ENCODE measurements at regions not wholly inside any gene's neighbourhood (a gene's known extent, or its start where the extent isn't known, plus 50 kb on each side); places are given as distances from the start of the nearest gene placed in this dataset.
"Not testable (repeated sequence)": the region's sequence is repeated elsewhere in the genome, so short reads cannot be mapped to it uniquely, and the experiment has no call there.

GRCh38 chr4:123230061-123230460 is 166.5 kb upstream of the SPRY1 start:
- no peak for DNase-seq (ENCODE audit: low read depth, low spot score)
- in situ Hi-C loops (cut with HindIII; ENCODE audit: low pct_unique_long_range_greater_than_20kb, low sequenced_read_pairs), result no loop called here

- in situ Hi-C loops (cut with HindIII; ENCODE audit: low pct_unique_long_range_greater_than_20kb, low sequenced_read_pairs), result no loop called here
- DNase-seq (ENCODE audit: low read depth, low spot score), result no peak
Observed at GRCh38 chr4:123232439-123232838, 164.2 kb upstream of the SPRY1 start.

DNA sequence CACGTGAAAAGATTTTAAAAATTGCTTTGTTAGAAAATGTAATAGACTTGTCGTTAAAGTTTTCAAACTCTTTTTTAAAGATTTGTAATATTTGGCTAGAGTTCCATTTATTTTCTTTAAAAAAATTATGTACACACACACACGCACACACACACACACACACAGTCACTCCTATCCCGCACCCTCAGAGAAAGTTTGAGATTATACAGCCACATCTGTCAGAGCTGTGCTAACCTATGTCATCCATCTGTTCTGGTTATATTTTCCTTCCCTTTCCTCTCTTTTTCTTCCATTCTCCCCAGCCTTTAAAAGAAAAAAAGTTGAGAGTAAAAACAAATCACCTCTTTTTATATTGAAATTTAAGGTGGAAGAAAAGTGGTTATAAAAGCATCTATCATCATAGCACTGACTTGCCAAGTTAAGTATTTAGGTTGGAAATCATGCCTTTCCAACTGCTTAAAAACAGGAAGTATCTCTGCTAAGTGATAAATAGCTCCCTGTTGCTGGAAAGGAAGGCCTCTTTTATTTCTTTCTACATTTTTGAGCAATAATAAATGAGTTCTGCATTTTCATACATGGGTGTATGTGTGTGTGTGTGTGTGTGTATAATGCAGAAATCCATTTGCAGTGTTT is 163.3 kb upstream of the SPRY1 start:
- DNase-seq (ENCODE audit: low read depth, low spot score), result no peak

GRCh38 chr4:123234955-123235354 is 161.6 kb upstream of the SPRY1 start:
- in situ Hi-C loops (cut with HindIII; ENCODE audit: low pct_unique_long_range_greater_than_20kb, low sequenced_read_pairs), result no loop called here
- no peak for DNase-seq (ENCODE audit: low read depth, low spot score)

More for the DNA sequence above, 163.3 kb upstream of the SPRY1 start:
- in situ Hi-C loops (cut with HindIII; ENCODE audit: low pct_unique_long_range_greater_than_20kb, low sequenced_read_pairs), result no loop called here

DNA sequence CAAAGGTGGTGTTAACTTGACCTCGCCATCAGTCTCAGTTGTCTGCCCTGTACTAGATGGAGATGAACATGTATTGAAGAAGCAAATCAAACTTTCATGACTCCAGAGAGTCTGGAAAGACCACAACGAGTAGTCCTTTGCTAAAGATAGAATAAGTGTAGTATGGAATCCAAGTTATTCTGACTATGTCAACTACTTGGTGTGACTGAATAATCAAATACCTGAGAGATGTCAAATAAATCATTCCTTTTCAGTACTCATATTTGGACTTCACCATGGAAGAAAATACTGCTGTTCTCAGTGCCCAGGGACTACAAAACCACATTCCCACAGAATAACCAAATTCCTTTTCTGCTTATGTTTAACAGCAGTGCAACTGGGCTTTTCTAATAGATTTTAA is 161.2 kb upstream of the SPRY1 start:
- in situ Hi-C loops (cut with HindIII; ENCODE audit: low pct_unique_long_range_greater_than_20kb, low sequenced_read_pairs), result no loop called here

DNA sequence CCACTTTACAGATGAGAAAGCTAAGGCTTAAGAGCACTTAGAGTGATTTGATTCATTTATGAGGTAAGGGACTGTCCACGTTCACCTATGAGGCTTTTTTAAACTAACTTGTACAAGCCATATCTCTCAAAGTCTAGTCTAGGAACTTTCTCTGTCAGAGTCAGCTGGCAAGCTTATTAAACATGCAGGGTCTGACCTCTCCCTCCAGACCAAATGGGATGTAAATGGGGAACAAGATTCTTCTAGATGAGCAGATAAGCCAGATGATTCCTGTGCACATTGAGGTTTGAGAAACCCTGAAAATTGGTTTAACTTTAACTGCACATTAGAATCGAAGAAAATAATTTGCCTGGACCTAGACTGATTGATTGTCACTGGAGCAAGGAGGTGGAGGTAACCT is 160.0 kb upstream of the SPRY1 start:
- in situ Hi-C loops (cut with HindIII; ENCODE audit: low pct_unique_long_range_greater_than_20kb, low sequenced_read_pairs), result no loop called here
- DNase-seq (ENCODE audit: low read depth, low spot score), result no peak

More for the DNA sequence above, 161.2 kb upstream of the SPRY1 start:
- DNase-seq (ENCODE audit: low read depth, low spot score), result no peak

DNA sequence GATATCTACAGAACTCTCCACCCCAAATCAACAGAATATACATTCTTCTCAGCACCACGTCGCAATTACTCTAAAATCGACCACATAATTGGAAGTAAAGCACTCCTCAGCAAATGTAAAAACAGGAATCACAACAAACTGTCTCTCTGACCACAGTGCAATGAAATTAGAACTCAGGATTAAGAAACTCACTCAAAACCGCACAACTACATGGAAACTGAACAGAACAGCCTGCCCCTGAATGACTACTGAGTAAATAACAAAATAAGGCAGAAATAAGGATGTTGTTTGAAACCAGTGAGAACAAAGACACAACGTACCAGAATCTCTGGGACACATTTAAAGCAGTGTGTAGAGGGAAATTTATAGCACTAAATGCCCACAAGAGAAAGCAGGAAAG is 156.3 kb upstream of the SPRY1 start:
- in situ Hi-C loops (cut with HindIII; ENCODE audit: low pct_unique_long_range_greater_than_20kb, low sequenced_read_pairs); DNase-seq (ENCODE audit: low read depth, low spot score): not testable (repeated sequence)

- in situ Hi-C loops (cut with HindIII; ENCODE audit: low pct_unique_long_range_greater_than_20kb, low sequenced_read_pairs), result not testable (repeated sequence)
Observed at GRCh38 chr4:123243220-123243619, 153.4 kb upstream of the SPRY1 start.

GRCh38 chr4:123244137-123244536 is 152.5 kb upstream of the SPRY1 start:
- peak; percentile 48 for DNase-seq (ENCODE audit: low read depth, low spot score)
- in situ Hi-C loops (cut with HindIII; ENCODE audit: low pct_unique_long_range_greater_than_20kb, low sequenced_read_pairs), result no loop called here

More at GRCh38 chr4:123243220-123243619, 153.4 kb upstream of the SPRY1 start:
- not testable (repeated sequence) for DNase-seq (ENCODE audit: low read depth, low spot score)

DNA sequence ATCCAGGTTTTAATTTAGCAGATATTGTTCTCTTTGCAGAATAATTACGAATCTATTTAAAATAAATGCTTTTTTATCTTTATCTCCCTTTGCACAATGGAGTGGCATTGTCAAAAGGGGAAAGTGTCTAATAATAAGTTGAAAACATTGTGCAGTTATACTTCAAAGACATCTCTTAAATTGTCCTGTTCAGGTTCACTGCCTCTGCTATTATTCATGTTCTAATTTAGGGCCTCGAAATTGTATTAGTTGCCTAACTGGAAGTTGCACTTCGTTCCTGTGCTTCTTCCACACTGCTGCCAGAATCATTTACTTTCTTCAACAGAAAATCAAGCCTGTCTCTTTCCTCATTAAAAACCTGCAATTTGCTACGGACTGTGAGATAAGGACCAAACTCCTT is 150.5 kb upstream of the SPRY1 start:
- in situ Hi-C loops (cut with HindIII; ENCODE audit: low pct_unique_long_range_greater_than_20kb, low sequenced_read_pairs), result no loop called here

GRCh38 chr4:123248085-123248659 is 148.4 kb upstream of the SPRY1 start:
- in situ Hi-C loops (cut with HindIII; ENCODE audit: low pct_unique_long_range_greater_than_20kb, low sequenced_read_pairs), result no loop called here
- no peak for DNase-seq (ENCODE audit: low read depth, low spot score)

More for the DNA sequence above, 150.5 kb upstream of the SPRY1 start:
- DNase-seq (ENCODE audit: low read depth, low spot score), result no peak

DNA sequence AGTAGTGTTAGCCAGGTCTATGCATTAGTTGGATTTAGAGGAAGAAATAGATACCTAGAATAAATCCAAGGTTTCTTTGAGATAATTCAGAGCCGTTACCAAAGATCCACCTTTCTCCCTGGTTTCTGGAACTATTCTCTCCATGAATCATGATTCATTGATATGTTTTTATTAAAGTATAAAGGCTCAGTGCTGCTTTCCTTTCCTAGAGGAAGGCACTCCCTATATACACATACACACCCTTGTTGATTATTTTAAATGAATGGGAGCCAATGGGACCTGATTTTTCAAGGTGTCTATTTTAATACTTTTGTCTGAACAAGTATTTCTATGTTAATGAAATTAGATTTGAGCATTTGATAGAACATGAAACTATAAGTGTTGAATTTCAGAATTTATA is 146.8 kb upstream of the SPRY1 start:
- in situ Hi-C loops (cut with HindIII; ENCODE audit: low pct_unique_long_range_greater_than_20kb, low sequenced_read_pairs), result no loop called here
- DNase-seq (ENCODE audit: low read depth, low spot score), result no peak

- in situ Hi-C loops (cut with HindIII; ENCODE audit: low pct_unique_long_range_greater_than_20kb, low sequenced_read_pairs), result no loop called here
- no peak for DNase-seq (ENCODE audit: low read depth, low spot score)
Observed at GRCh38 chr4:123250843-123251242, 145.8 kb upstream of the SPRY1 start.

GRCh38 chr4:123255971-123256370 is 140.6 kb upstream of the SPRY1 start:
- DNase-seq (ENCODE audit: low read depth, low spot score), result no peak
- in situ Hi-C loops (cut with HindIII; ENCODE audit: low pct_unique_long_range_greater_than_20kb, low sequenced_read_pairs), result no loop called here

- DNase-seq (ENCODE audit: low read depth, low spot score), result no peak
- in situ Hi-C loops (cut with HindIII; ENCODE audit: low pct_unique_long_range_greater_than_20kb, low sequenced_read_pairs), result no loop called here
Observed at GRCh38 chr4:123256901-123257300, 139.7 kb upstream of the SPRY1 start.

- no peak for DNase-seq (ENCODE audit: low read depth, low spot score)
- in situ Hi-C loops (cut with HindIII; ENCODE audit: low pct_unique_long_range_greater_than_20kb, low sequenced_read_pairs), result no loop called here
Observed at GRCh38 chr4:123257591-123257990, 139.0 kb upstream of the SPRY1 start.

- no peak for DNase-seq (ENCODE audit: low read depth, low spot score)
- in situ Hi-C loops (cut with HindIII; ENCODE audit: low pct_unique_long_range_greater_than_20kb, low sequenced_read_pairs), result no loop called here
Observed at GRCh38 chr4:123259676-123260646, 136.6 kb upstream of the SPRY1 start.

- DNase-seq (ENCODE audit: low read depth, low spot score), result no peak
- in situ Hi-C loops (cut with HindIII; ENCODE audit: low pct_unique_long_range_greater_than_20kb, low sequenced_read_pairs), result no loop called here
Observed at GRCh38 chr4:123260653-123261052, 135.9 kb upstream of the SPRY1 start.
